ENCODE measurements at regions not wholly inside any gene's neighbourhood (a gene's known extent, or its start where the extent isn't known, plus 50 kb on each side); places are given as distances from the start of the nearest gene placed in this dataset.

DNA sequence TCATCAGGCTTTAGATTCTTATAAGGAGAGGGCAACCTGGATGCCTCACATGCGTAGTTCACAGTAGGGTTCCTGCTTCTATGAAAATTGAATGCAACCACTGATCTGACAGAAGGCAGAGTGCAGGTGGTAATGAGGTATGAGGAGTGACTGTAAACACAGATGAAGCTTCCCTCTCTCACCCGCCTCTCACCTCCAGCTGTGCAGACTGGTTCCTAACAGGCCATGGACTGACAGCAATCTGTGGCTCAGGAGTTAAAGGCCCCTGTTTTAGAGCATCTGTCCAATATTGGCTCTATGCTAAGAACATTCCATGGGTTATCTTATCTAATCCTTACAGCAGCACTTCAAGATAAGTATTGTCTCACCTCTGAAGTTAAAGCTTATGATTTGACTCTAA is 213.5 kb upstream of the NRP1 start:
- TF ChIP-seq POLR2AphosphoS5 (IDR thresholded peaks at IDR 0.05; ENCODE audit: low read depth, low read length) = no peak
- no peak for TF ChIP-seq TAF1 (IDR thresholded peaks at IDR 0.05; ENCODE audit: borderline replicate concordance, insufficient read depth, low read length)
- TF ChIP-seq, protein P1, sequence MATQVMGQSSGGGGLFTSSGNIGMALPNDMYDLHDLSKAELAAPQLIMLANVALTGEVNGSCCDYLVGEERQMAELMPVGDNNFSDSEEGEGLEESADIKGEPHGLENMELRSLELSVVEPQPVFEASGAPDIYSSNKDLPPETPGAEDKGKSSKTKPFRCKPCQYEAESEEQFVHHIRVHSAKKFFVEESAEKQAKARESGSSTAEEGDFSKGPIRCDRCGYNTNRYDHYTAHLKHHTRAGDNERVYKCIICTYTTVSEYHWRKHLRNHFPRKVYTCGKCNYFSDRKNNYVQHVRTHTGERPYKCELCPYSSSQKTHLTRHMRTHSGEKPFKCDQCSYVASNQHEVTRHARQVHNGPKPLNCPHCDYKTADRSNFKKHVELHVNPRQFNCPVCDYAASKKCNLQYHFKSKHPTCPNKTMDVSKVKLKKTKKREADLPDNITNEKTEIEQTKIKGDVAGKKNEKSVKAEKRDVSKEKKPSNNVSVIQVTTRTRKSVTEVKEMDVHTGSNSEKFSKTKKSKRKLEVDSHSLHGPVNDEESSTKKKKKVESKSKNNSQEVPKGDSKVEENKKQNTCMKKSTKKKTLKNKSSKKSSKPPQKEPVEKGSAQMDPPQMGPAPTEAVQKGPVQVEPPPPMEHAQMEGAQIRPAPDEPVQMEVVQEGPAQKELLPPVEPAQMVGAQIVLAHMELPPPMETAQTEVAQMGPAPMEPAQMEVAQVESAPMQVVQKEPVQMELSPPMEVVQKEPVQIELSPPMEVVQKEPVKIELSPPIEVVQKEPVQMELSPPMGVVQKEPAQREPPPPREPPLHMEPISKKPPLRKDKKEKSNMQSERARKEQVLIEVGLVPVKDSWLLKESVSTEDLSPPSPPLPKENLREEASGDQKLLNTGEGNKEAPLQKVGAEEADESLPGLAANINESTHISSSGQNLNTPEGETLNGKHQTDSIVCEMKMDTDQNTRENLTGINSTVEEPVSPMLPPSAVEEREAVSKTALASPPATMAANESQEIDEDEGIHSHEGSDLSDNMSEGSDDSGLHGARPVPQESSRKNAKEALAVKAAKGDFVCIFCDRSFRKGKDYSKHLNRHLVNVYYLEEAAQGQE (IDR thresholded peaks at IDR 0.05; ENCODE audit: insufficient read depth in 1 of 2, low read depth in 2 of 2, low read length in 2 of 2) = no peak
- TF ChIP-seq SIN3A (IDR thresholded peaks at IDR 0.05; ENCODE audit: borderline replicate concordance, insufficient read depth, low read length) = no peak
- no peak for TF ChIP-seq FOXP2 (optimal IDR thresholded peaks at IDR 0.05; ENCODE audit: borderline replicate concordance, extremely low read depth, extremely low read length, insufficient read depth)

Data from PFSK-1 (cell line).